Stimulated activated CD4-positive, alpha-beta T cell treated with anti-CD3 and anti-CD28 coated beads, Interleukin-4, amount 100 ng/mL, for 48 hours (primary cell): ENCODE measurements at regions not wholly inside any gene's neighbourhood (a gene's known extent, or its start where the extent isn't known, plus 50 kb on each side); places are given as distances from the start of the nearest gene placed in this dataset.
"Not testable (repeated sequence)": the region's sequence is repeated elsewhere in the genome, so short reads cannot be mapped to it uniquely, and the experiment has no call there.

ENCODE experiments used
- DNase-seq, 2 donors: peaks; one replicate each; pipeline ENCODE4 v3.0.0-alpha.2; 2020; ENCODE audit warnings: low read depth in 2 of 2

DNA sequence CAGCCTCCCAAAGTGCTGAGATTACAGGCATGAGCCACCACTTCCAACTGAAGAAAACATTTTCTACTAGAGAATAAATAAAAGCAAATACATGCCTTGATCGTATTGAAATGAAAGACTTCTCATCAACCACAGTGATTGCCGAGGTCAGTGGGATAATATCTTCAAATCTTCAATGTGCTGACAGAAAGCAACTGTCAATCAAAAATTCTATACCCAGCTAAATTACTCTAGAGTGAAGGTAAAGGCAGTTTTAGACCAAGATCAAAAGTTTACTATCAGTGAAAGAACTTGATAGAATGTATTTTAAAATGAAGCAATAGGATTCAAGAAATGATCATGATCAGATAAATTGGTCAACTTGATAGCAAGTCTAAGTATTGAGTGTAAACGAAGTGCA is 130.6 kb downstream of the BRD1 start:
- no peak for DNase-seq

DNA sequence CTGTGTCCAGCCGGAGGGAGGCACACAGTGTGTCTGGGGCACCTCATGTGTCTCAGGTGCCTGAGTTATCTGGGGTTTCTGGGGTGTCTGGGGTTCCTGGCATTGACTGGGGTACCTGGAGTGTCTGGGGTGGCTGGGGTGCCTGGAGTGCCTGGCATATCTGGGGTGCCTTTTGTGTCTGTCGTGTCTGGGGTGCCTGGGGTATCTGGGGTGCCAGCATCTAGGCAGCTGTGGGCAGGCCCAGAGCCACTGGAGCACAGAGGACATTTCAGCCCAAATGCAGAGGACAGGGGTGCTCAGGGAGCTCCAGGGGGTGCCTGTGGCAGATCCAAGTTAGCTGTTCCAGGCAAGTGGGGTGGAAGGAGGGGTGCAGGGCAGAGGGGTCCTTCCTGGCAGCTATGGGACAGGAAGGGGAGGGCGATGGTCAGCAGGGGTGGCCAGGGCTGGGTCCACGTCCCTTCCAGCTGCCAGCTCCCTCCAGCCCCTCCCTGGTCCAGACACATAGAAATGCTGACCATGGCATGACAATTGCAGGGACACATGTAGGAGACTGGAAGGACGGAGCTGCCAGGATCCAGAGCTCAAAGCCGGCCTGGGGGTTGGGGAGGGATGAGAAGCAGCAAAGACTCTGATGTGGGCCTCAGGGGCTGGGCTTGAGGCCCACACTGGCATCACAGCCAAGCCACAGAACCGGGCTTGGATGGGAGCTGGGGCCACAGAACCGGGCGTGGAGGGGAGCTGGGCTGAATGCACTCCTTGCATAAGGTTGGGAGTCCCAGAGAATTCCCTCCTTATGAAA is 133.0 kb downstream of the BRD1 start:
- no peak for DNase-seq

DNA sequence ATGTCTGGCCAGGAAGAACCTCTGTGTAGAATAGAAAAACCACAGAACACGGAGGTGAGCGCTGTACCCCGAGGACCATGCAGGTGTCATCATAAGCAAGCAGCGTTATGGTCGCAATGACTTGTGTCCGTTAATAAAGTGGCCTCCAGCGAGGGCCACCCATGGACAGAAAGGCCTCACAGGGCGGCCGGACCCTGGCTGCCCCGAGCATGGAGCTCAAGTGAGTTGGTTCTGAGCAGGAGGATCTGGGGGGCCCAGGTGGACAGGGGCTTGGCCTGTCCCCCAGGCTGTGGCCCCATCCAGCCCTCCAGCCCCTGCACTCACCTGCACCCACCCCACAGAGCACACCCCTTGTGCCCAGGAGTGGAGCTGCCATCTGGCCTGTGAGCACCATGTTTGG is 133.8 kb downstream of the BRD1 start:
- no peak for DNase-seq

DNA sequence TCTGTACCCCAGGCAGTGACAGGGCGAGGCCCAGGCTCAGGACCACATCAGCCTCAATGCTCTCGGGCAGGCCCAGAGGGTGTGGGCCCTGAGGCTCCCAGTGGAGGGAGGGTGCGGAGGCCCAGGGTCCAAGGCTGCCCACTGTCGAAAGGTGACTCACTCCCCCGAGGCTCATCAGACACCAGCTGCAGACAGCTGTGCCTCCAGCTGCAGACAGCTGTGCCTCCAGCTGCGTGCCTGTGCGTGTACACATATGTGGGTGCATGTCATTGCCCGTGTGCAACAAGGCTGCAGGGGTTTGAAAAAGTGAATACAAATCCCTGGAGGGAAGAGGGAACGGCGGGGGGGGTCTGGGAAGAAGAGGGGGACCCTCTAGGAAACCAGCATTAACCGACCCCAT is 134.3 kb downstream of the BRD1 start:
- DNase-seq: no peak

DNA sequence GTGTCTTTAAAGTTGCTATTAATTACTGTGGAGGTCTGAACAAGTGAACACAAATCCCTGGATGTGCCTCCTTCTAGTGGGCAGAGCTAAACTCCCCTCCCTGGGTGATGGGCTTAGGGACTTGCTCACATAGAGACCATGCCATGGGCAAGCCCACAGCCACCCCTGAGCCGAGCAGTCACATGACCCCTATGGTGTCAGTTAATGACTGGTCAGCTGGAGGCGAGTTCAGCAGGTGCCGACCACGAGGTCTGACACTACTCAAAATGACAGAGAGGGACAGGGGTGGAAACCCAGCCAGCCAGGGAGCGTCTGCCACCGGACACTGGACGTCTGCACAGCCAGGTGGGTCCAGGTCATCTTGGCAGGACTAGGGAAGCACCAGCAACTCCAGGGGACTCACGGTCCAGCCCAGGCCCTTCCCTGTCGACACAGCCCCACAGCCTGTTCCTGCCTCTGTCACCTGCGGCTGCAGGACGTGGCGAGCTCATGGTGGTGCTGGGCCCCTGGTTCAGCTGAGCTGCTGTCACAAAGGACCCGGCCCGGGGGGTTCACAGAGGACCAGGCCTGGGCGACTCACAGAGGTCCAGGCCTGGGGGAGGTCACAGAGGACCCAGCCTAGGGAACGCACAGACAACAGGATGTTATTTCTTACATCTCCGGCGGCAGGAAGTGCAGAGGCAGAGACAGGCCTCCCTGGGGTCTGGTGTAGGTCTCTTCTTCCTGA is 135.0 kb downstream of the BRD1 start:
- no peak for DNase-seq

DNA sequence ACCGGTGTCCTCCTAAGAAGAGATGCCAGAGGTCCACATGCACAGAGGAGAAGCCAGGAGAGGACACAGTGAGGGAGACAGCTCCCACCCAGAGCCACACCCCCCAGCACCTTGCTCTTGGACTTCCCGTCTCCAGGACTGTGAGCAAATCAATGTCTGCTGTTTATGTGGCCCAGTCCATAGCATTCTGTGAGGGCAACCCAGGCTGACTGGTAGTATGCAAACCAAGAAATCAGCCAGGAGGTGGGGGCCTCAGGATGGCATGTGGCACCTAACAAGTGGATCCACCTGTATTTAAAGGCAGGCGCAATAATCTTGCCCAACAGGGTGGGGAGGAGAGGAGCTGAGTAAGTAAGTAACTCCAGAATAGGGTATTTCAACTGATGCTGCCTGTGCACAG is 136.4 kb downstream of the BRD1 start:
- no peak for DNase-seq

DNA sequence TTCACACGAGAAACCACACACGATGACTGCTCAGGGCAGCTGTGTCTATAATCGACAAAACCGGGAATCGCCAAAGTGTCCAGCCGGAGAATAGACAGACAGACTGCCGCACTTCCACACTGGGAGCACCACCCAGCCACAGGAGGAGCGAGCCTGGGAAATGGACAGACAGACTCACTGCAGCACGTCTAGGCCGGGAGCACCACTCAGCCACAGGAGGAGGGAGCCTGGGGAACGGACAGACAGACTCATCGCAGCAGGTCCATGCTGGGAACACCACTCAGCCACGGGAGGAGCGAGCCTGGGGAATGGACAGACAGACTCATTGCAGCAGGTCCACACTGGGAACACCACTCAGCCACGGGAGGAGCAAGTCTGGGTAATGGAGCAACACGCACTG is 137.2 kb downstream of the BRD1 start:
- DNase-seq: no peak

DNA sequence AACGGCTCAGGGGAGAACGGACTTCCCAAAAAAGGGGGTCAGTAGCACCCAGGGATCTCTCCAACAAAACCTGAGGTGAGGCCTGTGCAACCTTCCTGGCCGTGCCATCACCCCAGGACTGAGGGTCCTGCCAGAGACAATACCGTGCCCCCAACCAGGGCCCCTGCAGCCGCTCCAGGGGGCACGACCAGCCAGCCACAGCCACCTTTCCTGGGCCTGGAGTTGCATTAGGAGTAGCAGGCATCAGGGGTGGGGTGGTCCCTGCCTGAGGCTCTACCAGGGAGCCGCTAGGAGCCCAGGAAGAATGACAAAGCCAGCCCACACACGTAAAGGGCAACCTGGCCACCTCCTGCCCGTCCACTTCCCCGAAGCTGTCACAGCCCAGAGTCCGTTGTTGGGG is 137.8 kb downstream of the BRD1 start:
- DNase-seq: no peak

DNA sequence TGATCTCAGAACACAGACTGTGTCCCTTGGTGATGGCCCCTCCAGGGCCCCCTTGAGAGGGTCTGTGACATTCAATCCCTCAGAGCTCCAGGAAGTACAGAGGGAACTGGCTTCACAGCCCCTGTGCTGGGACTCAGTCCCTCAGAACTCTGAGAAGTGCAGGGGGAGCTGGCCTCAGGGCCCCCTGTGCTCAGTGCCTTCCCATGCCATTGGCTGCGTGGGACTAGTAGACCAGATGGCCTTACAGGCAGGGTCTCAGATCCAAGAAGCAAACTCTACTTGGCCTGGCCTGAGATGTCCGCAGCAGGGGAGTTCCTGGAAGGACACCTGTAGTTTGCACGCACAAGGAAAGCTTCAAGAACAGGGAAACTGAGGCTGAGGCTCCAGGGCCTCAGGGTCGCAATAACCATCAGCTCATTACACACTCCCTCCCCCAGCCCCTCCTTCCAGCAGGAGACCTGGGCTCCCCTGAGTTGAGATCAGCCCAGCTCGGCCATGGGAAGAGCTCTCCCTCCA is 138.4 kb downstream of the BRD1 start:
- DNase-seq: no peak

DNA sequence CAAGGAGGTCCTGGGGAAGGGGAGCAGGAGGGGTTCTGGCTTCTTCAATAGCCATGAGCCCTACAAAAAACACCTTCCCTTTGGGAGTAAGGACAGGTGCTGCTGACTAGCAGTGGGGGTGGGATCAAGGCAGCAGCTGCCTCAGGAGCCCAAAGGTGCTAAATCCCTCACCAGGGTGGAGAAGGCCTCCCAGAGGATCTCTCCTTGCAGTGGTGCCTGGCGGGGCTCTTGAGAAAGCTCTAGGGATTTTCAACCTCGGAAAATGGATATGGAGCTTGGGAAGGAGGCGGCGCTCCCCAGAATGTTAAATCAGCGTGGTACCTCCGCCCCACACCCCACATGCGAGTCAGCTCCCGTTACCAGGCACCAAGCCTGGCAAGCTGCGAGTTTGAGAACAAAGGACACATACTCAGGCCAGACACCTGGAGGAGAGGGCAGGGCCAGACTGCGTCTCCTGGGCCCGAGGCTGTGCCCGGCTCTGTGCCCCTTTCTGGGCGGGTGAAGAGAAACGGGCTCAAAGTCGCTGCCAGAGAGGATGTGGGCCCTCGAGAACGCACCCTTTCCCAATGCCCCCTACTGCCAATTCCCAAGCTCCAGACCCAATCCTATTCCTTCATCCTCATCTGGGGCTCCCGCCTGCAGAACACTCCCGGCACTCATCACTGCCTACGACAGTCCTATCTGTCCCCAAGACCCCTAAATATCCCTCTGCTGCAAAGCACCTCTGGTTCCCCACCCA is 139.0 kb downstream of the BRD1 start:
- DNase-seq: no peak

DNA sequence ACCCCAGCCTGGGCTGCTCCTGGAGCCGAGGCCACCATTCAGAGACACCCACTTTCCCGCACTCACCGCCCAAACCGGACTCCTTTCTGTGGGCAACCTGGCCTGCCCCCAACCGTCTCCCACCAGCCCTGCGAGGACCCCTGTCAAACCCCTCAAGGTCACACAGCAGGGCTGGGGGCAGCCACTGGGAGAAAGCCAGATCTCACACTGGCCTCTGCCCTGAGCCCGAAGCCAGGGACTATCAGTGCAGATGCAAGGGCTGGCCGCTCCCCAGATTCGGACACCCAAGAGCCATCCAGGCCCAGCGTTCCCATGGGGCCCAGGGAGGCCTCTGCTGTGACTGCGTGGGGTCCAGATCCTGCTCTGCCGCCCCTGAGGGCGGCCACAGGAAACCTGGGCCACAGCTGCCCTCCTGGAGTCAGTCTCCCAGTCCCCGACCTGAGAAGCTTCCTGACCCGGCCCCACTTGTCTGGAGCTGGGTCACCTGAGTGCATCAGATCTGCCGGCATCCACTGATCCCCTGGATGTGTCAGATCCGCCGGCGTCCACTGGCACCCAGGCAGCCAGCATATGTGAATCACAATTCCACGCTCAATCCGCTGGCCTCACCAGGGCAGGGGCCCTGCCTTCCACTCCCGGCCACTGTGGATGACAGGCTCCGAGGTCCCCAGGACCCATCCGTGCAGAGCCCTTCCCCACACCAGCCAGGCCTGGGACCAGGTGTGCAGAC is 139.7 kb downstream of the BRD1 start:
- DNase-seq: no peak

DNA sequence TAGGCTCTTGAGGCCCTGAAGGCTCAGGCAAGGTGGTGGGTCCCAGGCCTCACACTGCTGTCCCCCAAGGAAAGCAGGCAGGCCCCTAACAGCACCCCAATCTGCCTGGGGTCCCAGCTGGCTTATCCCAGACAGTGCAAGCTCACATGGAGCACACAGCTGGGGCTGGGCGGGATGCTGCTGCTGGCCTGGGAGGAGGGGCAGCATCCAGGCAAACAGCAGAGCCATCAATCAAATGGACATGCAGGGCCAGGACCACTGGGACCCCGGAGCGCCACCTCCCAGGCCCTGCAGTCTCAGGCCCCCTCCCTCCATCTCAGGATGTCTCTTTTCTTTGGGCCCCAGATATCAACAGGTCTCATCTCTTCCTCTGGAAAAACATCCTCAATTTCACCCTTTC is 140.3 kb downstream of the BRD1 start:
- DNase-seq: no peak

DNA sequence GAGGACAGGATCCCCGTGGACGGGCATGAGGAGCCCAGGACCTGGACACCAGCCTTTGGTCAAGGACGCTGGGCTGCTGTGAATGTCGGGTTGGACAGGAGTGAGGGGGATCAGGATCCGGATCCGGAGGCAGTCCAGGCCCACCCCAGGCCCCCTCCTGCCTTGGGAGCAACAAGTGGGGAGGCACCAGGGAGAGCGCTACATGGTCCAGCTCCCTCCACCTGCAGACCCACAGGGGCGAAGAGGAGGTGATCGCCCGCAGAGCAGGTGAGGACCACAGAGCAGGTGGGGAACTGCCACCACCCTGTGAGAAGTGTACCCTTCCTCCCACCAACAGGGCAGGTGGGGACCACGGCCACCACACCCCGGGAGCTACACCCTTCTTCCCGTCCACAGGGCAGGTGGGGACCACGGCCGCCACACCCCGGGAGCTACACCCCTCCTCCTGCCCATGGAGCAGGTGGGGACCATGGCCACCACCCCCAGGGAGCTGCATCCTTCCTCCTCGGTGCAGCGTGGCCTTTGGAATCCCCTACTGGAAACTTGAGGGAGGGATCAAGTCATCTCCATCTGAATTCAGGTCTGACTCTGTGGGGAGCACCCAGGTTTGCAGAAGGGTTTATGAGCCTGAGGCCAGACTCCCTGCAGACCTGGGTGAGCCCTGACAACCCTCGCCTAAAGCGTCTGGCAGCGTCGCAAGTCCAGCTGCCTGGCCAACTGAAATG is 141.0 kb downstream of the BRD1 start:
- no peak for DNase-seq

DNA sequence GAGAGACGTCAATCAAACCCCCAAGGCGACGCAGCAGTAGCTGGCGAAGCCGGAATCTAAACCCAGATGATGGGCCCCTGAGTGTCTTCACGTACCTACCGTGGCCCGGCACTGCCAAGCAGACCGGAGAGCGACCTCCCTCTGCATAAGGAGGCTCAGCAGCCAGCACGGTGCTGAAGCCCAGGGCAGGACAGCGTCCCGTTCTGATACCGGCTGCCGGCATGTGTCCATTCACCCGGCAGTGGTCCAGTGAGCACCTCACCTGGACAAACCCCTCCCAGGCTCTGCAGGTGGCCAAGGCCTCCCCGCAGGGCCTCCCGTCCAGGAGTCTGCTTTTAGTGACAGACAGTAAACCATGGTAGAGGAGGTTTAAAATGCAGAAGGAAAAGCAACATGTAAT is 142.0 kb downstream of the BRD1 start:
- DNase-seq: no peak

DNA sequence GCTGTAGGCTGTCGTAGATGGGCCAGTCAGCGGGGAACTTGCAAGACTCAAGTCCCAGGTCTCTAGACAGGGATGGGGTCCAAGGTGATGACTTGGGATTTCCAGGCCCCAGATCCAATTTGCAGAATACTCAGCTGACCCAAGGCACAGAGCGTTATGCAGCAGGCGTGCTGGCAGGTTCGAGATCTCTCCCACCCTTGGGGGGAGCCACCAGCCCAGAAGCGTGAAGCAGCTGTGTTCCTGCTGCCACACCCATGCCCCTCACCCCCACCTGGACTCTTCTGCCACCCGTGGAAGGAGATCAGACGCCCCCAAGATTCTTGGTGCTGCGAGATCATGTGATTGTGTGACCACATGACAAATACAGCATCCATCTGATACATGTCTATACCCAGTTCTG is 142.6 kb downstream of the BRD1 start:
- DNase-seq: no peak

DNA sequence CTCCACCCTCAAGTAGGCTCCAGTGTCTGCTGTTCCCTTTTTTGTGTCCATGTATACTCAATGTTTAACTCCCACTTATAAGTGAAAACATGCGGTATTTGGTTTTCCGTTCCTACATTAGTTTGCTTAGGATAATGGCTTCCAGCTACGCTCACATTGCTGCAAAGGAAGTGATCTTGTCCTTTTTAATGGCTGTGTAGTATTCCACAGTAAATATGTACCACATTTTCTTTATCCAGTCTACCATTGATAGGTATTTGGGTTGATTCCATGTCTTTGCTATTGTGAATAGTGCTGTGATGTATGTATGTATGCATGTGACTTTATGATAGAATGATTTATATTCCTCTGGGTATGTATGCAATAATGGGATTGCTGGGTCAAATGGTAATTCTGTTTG is 144.6 kb downstream of the BRD1 start:
- DNase-seq: no peak

DNA sequence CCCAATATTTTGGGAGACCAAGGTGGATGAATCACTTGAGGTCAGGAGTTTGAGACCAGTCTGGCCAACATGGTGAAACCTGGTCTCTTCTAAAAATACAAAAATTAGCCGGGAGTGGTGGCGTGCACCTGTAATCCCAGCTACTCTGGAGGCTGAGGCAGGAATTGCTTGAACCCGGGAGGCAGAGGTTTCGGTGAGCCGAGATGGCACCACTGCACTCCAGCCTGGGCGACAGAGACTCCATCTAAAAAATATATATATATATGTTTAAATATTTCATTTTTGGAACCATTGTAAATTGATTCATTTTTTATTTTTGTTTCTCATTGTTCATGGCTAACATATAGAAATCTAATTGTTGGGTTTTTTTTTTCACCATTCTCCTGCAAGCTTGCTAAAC is 146.9 kb downstream of the BRD1 start:
- DNase-seq: not testable (repeated sequence)

DNA sequence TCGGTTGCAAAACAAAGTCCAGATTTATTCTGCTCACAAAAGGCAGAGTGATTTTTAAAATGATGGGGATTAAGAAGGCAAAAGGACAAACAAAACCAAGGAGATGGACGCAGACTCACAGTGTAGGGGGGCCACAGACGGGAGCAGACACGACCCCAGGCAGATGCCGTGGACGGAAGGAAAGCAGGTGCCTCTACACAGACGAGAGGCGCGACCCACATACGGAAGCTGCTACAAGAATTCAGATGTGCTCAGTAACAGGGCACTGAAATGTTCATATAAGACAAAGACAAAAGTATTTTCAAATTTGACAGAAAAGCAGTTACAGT is 148.9 kb downstream of the BRD1 start:
- no peak for DNase-seq

DNA sequence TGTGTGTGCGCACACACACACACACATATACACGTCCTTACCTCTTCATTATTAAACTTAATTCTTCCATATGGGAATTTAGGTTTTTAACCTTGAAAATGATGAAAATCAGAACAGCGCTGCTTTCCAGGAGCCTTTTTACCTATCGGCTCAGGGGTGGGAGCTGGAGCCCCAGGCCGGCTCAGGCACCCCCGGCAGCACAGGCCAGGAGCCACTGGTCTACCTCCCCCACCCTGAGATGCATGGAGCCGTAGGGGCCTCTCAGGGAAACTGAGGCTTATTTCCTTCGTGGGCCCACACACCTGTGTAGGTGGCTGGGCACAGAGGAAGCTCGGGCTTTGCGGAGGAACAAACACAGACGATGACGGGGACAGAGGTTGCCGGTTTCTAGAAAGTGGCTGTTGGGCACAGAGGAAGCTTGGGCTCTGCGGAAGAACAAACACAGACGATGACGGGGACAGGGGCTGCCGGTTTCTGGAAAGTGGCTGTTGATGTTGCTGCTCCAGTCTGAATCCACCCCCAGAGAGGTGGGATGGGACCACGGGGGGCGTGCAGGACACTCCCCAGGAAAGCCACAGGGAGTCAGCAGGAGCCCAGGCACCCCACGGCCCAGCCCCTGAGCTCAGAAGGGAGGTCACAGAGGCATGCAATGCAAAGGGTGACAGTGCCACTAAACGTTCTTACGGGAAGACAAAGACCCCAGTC is 149.4 kb downstream of the BRD1 start:
- no peak for DNase-seq

DNA sequence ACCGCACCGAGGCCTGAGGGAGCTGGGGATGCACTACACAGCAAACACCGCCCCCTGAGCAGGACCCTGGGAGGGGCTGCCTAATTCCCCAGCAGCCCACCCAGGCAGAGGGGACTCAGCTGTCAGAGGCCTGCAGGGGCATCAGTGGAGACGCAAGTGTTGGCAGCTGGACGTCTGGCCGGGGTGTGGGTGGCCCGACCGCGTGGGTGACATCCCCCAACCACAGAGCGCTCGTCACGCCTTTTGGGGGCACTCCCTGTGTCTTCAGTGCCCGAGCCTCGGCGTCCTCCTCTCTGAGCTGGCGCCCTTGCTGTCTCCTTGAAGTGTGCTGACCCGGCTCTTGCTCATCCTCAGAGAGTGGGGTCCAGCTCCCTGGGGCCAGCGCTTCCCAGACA is 150.2 kb downstream of the BRD1 start:
- no peak for DNase-seq
